ENCODE measurements at regions not wholly inside any gene's neighbourhood (a gene's known extent, or its start where the extent isn't known, plus 50 kb on each side); places are given as distances from the start of the nearest gene placed in this dataset.

GRCh38 chr9:95775191-95775590 is 100.3 kb upstream of the ERCC6L2 start:
- no peak for TF ChIP-seq CTCF (conservative IDR thresholded peaks at IDR 0.05; ENCODE audit: low read depth, low read length)
- no peak for TF ChIP-seq EZH2phosphoT487 (IDR thresholded peaks at IDR 0.05; ENCODE audit: borderline replicate concordance, low read length)

Data from PC-3 (cell line).